NT2/D1 (cell line): ENCODE measurements at regions not wholly inside any gene's neighbourhood (a gene's known extent, or its start where the extent isn't known, plus 50 kb on each side); places are given as distances from the start of the nearest gene placed in this dataset.

Experiments
- SUZ12 ChIP-seq: IDR thresholded peaks from 2 replicates; pipeline ENCODE4 v1.6.1; 2011; ENCODE audit not compliant: insufficient read length, insufficient read depth; ENCODE audit errors: extremely low read depth
- YY1 ChIP-seq: IDR thresholded peaks from 2 replicates; pipeline ENCODE4 v1.6.1; 2011; ENCODE audit not compliant: insufficient read length, insufficient read depth
- ZNF274 ChIP-seq: IDR thresholded peaks from 2 replicates; pipeline ENCODE4 v1.6.1; 2011; ENCODE audit warnings: mild to moderate bottlenecking, low read depth, low read length

DNA sequence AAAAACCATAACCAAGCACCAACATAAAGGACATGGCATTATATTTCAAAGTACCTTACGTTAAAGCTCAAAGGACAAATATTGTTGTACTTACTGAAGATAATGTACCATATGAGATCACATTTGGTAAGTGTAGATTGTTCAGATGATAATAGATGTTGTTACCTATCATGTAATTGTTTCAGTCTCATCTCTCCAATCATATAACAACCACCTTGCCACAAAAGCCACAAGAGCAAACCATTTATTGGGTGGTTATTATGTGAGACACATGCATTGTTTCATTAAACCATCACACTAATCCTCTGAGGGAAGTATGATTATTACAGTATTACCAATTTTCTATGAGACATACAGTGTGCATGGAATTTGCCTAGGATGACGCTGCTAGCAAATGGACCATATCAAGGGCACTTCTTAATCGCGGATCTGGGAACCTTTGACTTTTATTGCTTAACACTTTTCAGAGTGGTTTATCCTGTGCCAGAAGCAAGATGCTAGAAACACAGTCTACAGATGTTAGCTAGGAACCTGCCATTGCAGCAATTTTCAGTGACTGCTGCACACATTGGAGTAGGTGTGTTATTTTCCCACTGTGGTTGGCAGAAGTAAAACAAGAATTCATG lies 149.8 kb upstream of the AKIRIN2 start:
- no peak for TF ChIP-seq YY1
- no peak for TF ChIP-seq SUZ12
- no peak for TF ChIP-seq ZNF274
